H1 (cell line): ENCODE measurements at regions not wholly inside any gene's neighbourhood (a gene's known extent, or its start where the extent isn't known, plus 50 kb on each side); places are given as distances from the start of the nearest gene placed in this dataset.

Experiments used
- BRCA1 ChIP-seq: IDR thresholded peaks from 2 replicates; pipeline ENCODE4 v1.6.1; 2012; ENCODE audit warnings: low read depth, low read length, improper control_type of control experiment
- CEBPB ChIP-seq: IDR thresholded peaks from 2 replicates; pipeline ENCODE4 v1.6.1; 2012; ENCODE audit warnings: low read depth, low read length
- CTCF ChIP-seq, 3 experiments: IDR thresholded peaks; 1 replicate in 2 of 3; 2 replicates in 1 of 3; pipeline versions ENCODE4 v1.5.1 to v1.6.1; 2011; ENCODE audit warnings: low read length in 3 of 3, mild to moderate bottlenecking in 3 of 3, inconsistent platforms in 2 of 3, low read depth in 1 of 3, moderate library complexity in 1 of 3; ENCODE audit not compliant: insufficient read depth in 1 of 3; ENCODE audit errors: control extremely low read depth in 1 of 3
- EZH2 ChIP-seq: fragments of 200-600 bp; sonication (generic); IDR thresholded peaks from 2 replicates; pipeline ENCODE4 v1.7.1; 2012; ENCODE audit warnings: low read depth, mild to moderate bottlenecking, moderate library complexity, low read length, inconsistent platforms; ENCODE audit not compliant: severe bottlenecking
- JUND ChIP-seq: IDR thresholded peaks from 2 replicates; pipeline ENCODE4 v1.6.1; 2011; ENCODE audit warnings: mild to moderate bottlenecking, improper control_type of control experiment, low read length
- MAX ChIP-seq: IDR thresholded peaks from 2 replicates; pipeline ENCODE4 v1.6.1; 2012; ENCODE audit warnings: inconsistent platforms
- NRF1 ChIP-seq: IDR thresholded peaks from 2 replicates; pipeline ENCODE4 v1.6.1; 2011; ENCODE audit warnings: mild to moderate bottlenecking, low read depth, low read length, improper control_type of control experiment
- PHF8 ChIP-seq: fragments of 200-600 bp; sonication (generic); conservative IDR thresholded peaks from 2 replicates; pipeline ENCODE4 v1.7.1; 2012; ENCODE audit warnings: low read depth, mild to moderate bottlenecking, inconsistent platforms, low read length, moderate library complexity
- POLR2A ChIP-seq, 2 experiments: IDR thresholded peaks; 1 replicate in 1 of 2; 2 replicates in 1 of 2; pipeline ENCODE4 v1.6.1; 2011; ENCODE audit warnings: low read depth in 2 of 2, low read length in 2 of 2, mild to moderate bottlenecking in 2 of 2; ENCODE audit errors: control extremely low read depth in 1 of 2
- POLR2AphosphoS5 ChIP-seq: IDR thresholded peaks from 2 replicates; pipeline ENCODE4 v1.6.1; 2011; ENCODE audit warnings: low read depth, low read length
- RNF2 ChIP-seq: fragments of 200-900, 300-1000 bp; sonication (generic); IDR thresholded peaks from 2 replicates; pipeline ENCODE4 v1.7.1; 2016; ENCODE audit warnings: borderline replicate concordance, low read depth, mild to moderate bottlenecking, antibody characterized with exemption, low read length; ENCODE audit not compliant: poor library complexity, severe bottlenecking; ENCODE audit errors: missing control alignments
- TEAD4 ChIP-seq: IDR thresholded peaks from 2 replicates; pipeline ENCODE4 v1.6.1; 2012; ENCODE audit warnings: low read depth, low read length, inconsistent platforms, mixed read lengths

DNA sequence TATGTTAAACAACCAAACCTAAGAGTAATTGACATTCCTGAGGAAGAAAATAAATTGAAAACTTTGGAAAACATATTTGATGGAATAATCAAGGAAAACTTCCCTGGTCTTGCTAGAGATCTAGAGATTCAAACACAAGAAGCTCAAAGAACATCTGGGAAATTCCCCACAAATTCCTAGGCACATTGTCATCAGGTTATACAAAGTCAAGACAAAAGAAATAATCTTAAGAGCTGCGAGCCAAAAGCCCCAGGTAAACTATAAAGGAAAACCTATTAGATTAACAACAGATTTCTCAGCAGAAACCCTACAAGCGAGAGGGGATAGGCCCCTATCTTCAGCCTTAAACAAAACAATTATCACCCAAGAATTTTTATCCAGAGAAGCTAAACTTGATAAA is 1082.0 kb upstream of the IGFBP7 start:
- no peak for TF ChIP-seq CTCF (IDR thresholded peaks at IDR 0.05; ENCODE audit: control extremely low read depth in 1 of 3, insufficient read depth in 1 of 3, low read depth in 1 of 3, low read length in 3 of 3)
- no peak for TF ChIP-seq RNF2
- TF ChIP-seq TEAD4: peak; percentile 40; the same call in 1 of the 2 replicates
- TF ChIP-seq EZH2: no peak
- no peak for TF ChIP-seq PHF8
- TF ChIP-seq BRCA1: no peak
- no peak for TF ChIP-seq MAX
- TF ChIP-seq JUND: peak; percentile 67; the same call in 1 of the 2 replicates
- TF ChIP-seq NRF1: no peak
- TF ChIP-seq POLR2A (IDR thresholded peaks at IDR 0.05; ENCODE audit: control extremely low read depth in 1 of 2, low read depth in 2 of 2, low read length in 2 of 2): no peak
- TF ChIP-seq CEBPB: no peak
- TF ChIP-seq POLR2AphosphoS5: no peak
